ENCODE measurements at regions not wholly inside any gene's neighbourhood (a gene's known extent, or its start where the extent isn't known, plus 50 kb on each side); places are given as distances from the start of the nearest gene placed in this dataset.

GRCh38 chr4:62865261-62865660, 1544.0 kb downstream of the TECRL start:
- TF ChIP-seq CTCF (IDR thresholded peaks at IDR 0.05): no peak
- intact Hi-C loops (cut with DNase I, micrococcal nuclease): no loop called here
- DNase-seq: no peak

DNA sequence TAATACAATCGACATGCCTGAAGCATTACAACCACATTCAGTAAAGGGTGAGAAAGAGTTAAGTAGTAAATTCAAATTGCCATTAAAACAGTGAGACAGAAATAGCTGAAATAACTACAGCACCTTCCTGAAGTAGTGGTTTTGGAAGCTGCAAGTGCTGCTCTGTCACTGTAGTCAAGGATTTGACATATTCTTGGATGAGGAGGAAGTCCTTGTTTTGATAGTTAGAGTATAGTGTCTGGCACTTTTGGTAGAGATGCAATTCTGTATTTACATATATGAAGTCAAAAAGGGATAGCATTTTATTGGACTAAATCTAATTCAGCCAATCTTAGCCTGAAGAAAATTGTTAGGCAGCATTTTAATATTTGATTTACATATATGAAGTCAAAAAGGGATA, 1559.6 kb downstream of the TECRL start:
- no peak for ATAC-seq
- intact Hi-C loops (cut with DNase I, micrococcal nuclease): no loop called here

More at GRCh38 chr4:62865261-62865660, 1544.0 kb downstream of the TECRL start:
- no peak overlapping the region for H3K4me3 ChIP-seq
- ATAC-seq: no peak
- no peaks in the 10 kb centered on the region for H3K4me1 ChIP-seq (ENCODE audit: low read depth)
- H3K36me3 ChIP-seq (ENCODE audit: low read depth): no peaks in the 10 kb centered on the region
- no peaks in the 10 kb centered on the region for H3K9me3 ChIP-seq

GRCh38 chr4:62835631-62836030, 1573.6 kb downstream of the TECRL start:
- Histone ChIP-seq H3K9me3 (no peaks in the 10 kb centered on the region), H3K4me1 (ENCODE audit: low read depth) (no peaks in the 10 kb centered on the region), H3K36me3 (ENCODE audit: low read depth) (no peaks in the 10 kb centered on the region), H3K4me3 (no peak overlapping the region)
- intact Hi-C loops (cut with DNase I, micrococcal nuclease): no loop called here
- DNase-seq: no peak
- TF ChIP-seq CTCF (IDR thresholded peaks at IDR 0.05): no peak
- no peak for ATAC-seq

More for the DNA sequence above, 1559.6 kb downstream of the TECRL start:
- DNase-seq: no peak
- no peaks in the 10 kb centered on the region for H3K36me3 ChIP-seq (ENCODE audit: low read depth)
- no peaks in the 10 kb centered on the region for H3K4me1 ChIP-seq (ENCODE audit: low read depth)
- no peak for TF ChIP-seq CTCF (IDR thresholded peaks at IDR 0.05)
- no peaks in the 10 kb centered on the region for H3K9me3 ChIP-seq
- H3K4me3 ChIP-seq: no peak overlapping the region

GRCh38 chr4:62822306-62822705, 1586.9 kb downstream of the TECRL start:
- Histone ChIP-seq H3K9me3 (no peaks in the 10 kb centered on the region), H3K4me1 (ENCODE audit: low read depth) (no peaks in the 10 kb centered on the region), H3K36me3 (ENCODE audit: low read depth) (no peaks in the 10 kb centered on the region), H3K4me3 (no peak overlapping the region)
- no peak for ATAC-seq
- no peak for DNase-seq
- no peak for TF ChIP-seq CTCF (IDR thresholded peaks at IDR 0.05)
- intact Hi-C loops (cut with DNase I, micrococcal nuclease): no loop called here

GRCh38 chr4:62816566-62816965, 1592.7 kb downstream of the TECRL start:
- intact Hi-C loops (cut with DNase I, micrococcal nuclease): no loop called here
- no peaks in the 10 kb centered on the region for H3K36me3 ChIP-seq (ENCODE audit: low read depth)
- ATAC-seq: peak; percentile 40
- H3K4me1 ChIP-seq (ENCODE audit: low read depth): no peaks in the 10 kb centered on the region
- DNase-seq: peak in 1 of 3 donors; percentile 4
- no peak overlapping the region for H3K4me3 ChIP-seq
- TF ChIP-seq CTCF (IDR thresholded peaks at IDR 0.05): no peak
- no peaks in the 10 kb centered on the region for H3K9me3 ChIP-seq

GRCh38 chr4:62814510-62815047, 1594.7 kb downstream of the TECRL start:
- Histone ChIP-seq H3K4me3 (no peak overlapping the region), H3K4me1 (ENCODE audit: low read depth) (no peaks in the 10 kb centered on the region), H3K9me3 (no peaks in the 10 kb centered on the region), H3K36me3 (ENCODE audit: low read depth) (no peaks in the 10 kb centered on the region)
- ATAC-seq (no peak), DNase-seq (no peak)
- no peak for TF ChIP-seq CTCF (IDR thresholded peaks at IDR 0.05)
- intact Hi-C loops (cut with DNase I, micrococcal nuclease): no loop called here
